Ishikawa (cell line): ENCODE measurements at regions not wholly inside any gene's neighbourhood (a gene's known extent, or its start where the extent isn't known, plus 50 kb on each side); places are given as distances from the start of the nearest gene placed in this dataset.

Experiments used
- CEBPB ChIP-seq: IDR thresholded peaks from 2 replicates; pipeline ENCODE4 v1.6.1; 2012
- CREB1 ChIP-seq: IDR thresholded peaks from 2 replicates; pipeline ENCODE4 v1.6.1; 2012; ENCODE audit warnings: low read depth
- EGR1 ChIP-seq: IDR thresholded peaks from 2 replicates; pipeline ENCODE4 v1.6.1; 2012
- EP300 ChIP-seq: IDR thresholded peaks from 2 replicates; pipeline ENCODE4 v1.6.1; 2012; ENCODE audit warnings: borderline replicate concordance
- FOXM1 ChIP-seq: IDR thresholded peaks from 2 replicates; pipeline ENCODE4 v1.6.1; 2012; ENCODE audit warnings: low read depth, borderline replicate concordance
- NFIC ChIP-seq: IDR thresholded peaks from 2 replicates; pipeline ENCODE4 v1.6.1; 2012
- RAD21 ChIP-seq: IDR thresholded peaks from 2 replicates; pipeline ENCODE4 v1.6.1; 2012; ENCODE audit warnings: low read depth
- TAF1 ChIP-seq: IDR thresholded peaks from 2 replicates; pipeline ENCODE4 v1.6.1; 2012; ENCODE audit warnings: low read depth, mild to moderate bottlenecking
- TCF12 ChIP-seq: IDR thresholded peaks from 2 replicates; pipeline ENCODE4 v1.6.1; 2012; ENCODE audit warnings: low read depth
- TEAD4 ChIP-seq: IDR thresholded peaks from 2 replicates; pipeline ENCODE4 v1.6.1; 2012
- YY1 ChIP-seq: IDR thresholded peaks from 2 replicates; pipeline ENCODE4 v1.6.1; 2012; ENCODE audit warnings: low read depth
- ZBTB7A ChIP-seq: IDR thresholded peaks from 2 replicates; pipeline ENCODE4 v1.6.1; 2012; ENCODE audit warnings: low read depth
- TF ChIP-seq, protein P1 (sequence below): IDR thresholded peaks from 2 replicates; pipeline ENCODE4 v1.6.1; 2012
- TF ChIP-seq, protein P2 (sequence below): IDR thresholded peaks from 2 replicates; pipeline ENCODE4 v1.6.1; 2012
- TF ChIP-seq, protein P3 (sequence below): IDR thresholded peaks from 2 replicates; pipeline ENCODE4 v1.6.1; 2012; ENCODE audit warnings: low read depth, mild to moderate bottlenecking

DNA sequence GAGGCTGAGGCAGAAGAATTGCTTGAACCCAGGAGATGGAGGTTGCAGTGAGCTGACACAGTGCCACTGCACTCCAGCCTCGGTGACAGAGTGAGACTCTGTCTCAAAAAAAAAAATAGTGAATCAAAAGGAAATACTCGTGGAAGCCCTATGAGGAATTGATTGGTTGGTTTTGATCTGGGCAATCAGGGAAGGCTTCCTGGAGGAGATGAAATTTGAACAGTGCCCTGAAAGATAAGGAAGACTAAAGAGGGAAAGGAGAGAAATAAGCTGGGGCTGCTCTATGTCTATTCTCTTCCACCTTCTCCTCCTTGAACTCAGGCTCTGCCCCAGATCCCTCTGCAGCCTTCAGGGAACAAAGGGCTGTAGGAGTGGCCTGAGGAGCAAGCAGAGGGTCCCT, 54.1 kb downstream of the IRF2BPL start:
- no peak for TF ChIP-seq ZBTB7A
- TF ChIP-seq NFIC, result no peak
- no peak for TF ChIP-seq EGR1
- no peak for TF ChIP-seq CREB1
- no peak for TF ChIP-seq TCF12
- TF ChIP-seq TEAD4, result no peak
- TF ChIP-seq, protein P1, sequence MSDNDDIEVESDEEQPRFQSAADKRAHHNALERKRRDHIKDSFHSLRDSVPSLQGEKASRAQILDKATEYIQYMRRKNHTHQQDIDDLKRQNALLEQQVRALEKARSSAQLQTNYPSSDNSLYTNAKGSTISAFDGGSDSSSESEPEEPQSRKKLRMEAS, result no peak
- no peak for TF ChIP-seq FOXM1
- no peak for TF ChIP-seq CEBPB

DNA sequence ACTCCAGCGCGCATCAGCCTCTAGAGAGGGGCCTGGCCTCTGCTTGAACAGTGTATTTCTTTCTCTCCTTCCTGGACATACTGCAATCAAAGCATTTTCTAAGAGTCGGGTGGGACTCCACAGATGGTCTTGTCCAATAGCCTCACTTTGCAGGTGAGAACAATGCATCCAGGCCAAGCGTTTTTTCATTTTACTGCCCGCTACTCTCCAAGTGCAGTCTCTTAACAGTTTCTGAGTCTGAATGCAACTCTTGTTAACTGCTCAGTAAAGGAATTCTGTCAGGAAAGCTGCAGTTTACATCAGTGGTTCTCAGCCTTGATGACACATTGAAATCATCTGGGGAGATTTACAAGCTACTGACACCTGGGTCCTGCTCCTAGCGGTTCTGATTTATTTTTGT, 57.0 kb downstream of the IRF2BPL start:
- no peak for TF ChIP-seq RAD21
- TF ChIP-seq TEAD4, result no peak
- TF ChIP-seq NFIC, result no peak
- TF ChIP-seq TCF12, result no peak
- no peak for TF ChIP-seq CREB1
- TF ChIP-seq, protein P2, sequence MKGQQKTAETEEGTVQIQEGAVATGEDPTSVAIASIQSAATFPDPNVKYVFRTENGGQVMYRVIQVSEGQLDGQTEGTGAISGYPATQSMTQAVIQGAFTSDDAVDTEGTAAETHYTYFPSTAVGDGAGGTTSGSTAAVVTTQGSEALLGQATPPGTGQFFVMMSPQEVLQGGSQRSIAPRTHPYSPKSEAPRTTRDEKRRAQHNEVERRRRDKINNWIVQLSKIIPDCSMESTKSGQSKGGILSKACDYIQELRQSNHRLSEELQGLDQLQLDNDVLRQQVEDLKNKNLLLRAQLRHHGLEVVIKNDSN, result no peak
- no peak for TF ChIP-seq FOXM1
- no peak for TF ChIP-seq EGR1
- no peak for TF ChIP-seq ZBTB7A
- TF ChIP-seq YY1, result no peak
- TF ChIP-seq EP300, result no peak
- TF ChIP-seq CEBPB, result no peak
- TF ChIP-seq, protein P3, sequence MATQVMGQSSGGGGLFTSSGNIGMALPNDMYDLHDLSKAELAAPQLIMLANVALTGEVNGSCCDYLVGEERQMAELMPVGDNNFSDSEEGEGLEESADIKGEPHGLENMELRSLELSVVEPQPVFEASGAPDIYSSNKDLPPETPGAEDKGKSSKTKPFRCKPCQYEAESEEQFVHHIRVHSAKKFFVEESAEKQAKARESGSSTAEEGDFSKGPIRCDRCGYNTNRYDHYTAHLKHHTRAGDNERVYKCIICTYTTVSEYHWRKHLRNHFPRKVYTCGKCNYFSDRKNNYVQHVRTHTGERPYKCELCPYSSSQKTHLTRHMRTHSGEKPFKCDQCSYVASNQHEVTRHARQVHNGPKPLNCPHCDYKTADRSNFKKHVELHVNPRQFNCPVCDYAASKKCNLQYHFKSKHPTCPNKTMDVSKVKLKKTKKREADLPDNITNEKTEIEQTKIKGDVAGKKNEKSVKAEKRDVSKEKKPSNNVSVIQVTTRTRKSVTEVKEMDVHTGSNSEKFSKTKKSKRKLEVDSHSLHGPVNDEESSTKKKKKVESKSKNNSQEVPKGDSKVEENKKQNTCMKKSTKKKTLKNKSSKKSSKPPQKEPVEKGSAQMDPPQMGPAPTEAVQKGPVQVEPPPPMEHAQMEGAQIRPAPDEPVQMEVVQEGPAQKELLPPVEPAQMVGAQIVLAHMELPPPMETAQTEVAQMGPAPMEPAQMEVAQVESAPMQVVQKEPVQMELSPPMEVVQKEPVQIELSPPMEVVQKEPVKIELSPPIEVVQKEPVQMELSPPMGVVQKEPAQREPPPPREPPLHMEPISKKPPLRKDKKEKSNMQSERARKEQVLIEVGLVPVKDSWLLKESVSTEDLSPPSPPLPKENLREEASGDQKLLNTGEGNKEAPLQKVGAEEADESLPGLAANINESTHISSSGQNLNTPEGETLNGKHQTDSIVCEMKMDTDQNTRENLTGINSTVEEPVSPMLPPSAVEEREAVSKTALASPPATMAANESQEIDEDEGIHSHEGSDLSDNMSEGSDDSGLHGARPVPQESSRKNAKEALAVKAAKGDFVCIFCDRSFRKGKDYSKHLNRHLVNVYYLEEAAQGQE, result no peak
- TF ChIP-seq, protein P1, result no peak
- no peak for TF ChIP-seq TAF1

DNA sequence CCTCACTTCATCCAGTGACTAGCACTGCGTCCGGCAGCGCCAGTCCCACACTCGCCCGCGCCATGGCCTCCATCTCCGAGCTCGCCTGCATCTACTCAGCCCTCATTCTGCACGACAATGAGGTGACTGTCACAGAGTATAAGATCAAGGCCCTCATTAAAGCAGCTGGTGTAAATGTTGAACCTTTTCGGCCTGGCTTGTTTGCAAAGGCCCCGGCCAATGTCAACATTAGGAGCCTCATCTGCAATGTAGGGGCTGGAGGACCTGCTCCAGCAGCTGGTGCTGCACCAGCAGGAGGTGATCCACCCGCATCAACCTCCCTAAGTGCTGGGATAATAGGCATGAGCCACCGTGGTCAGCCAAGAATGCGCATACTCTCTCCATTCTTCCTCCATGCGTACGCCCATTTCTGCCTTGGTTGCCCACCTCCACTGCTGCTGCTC, 59.9 kb downstream of the IRF2BPL start:
- TF ChIP-seq, protein P1, result no peak
- no peak for TF ChIP-seq ZBTB7A
- no peak for TF ChIP-seq NFIC
- TF ChIP-seq EGR1, result no peak
- TF ChIP-seq RAD21, result no peak
- TF ChIP-seq CEBPB, result no peak
- TF ChIP-seq TAF1, result no peak
- no peak for TF ChIP-seq EP300
- TF ChIP-seq TEAD4, result no peak
- TF ChIP-seq TCF12, result no peak
- TF ChIP-seq, protein P3, result no peak
- TF ChIP-seq CREB1, result no peak
- no peak for TF ChIP-seq YY1
- no peak for TF ChIP-seq FOXM1
- TF ChIP-seq, protein P2, result no peak

DNA sequence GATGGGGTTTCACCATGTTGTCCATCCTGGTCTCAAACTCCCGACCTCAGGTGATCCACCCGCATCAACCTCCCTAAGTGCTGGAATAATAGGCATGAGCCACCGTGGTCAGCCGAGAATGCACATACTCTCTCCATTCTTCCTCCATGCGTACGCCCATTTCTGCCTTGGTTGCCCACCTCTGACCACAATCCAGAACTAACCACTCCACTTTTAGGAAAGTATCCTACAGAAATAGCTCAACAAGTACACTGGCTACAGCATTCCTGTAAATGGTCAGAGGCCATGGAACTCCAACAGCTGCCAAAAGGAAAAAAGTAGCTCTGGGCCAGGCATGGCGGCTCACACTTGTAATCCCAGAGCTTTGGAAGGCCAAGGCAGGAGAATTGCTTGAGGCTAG, 60.7 kb downstream of the IRF2BPL start:
- TF ChIP-seq CEBPB (no peak), CREB1 (no peak), TEAD4 (no peak), TCF12 (no peak), ZBTB7A (no peak), YY1 (no peak), FOXM1 (no peak), EP300 (no peak), TAF1 (no peak), NFIC (no peak)
- TF ChIP-seq, protein P2, result no peak
- TF ChIP-seq, protein P3, result no peak
- TF ChIP-seq, protein P1, result no peak
